ENCODE measurements at regions not wholly inside any gene's neighbourhood (a gene's known extent, or its start where the extent isn't known, plus 50 kb on each side); places are given as distances from the start of the nearest gene placed in this dataset.

GRCh38 chr14:45727133-45727532, 474.1 kb upstream of the MIS18BP1 start:
- H3K4me3 ChIP-seq (ENCODE audit: insufficient read depth, low read length, poor library complexity, severe bottlenecking), result no peak overlapping the region
- peak overlapping the region; percentile 19 for H2AFZ ChIP-seq (ENCODE audit: low read depth, low read length, severe bottlenecking)
- H3K9me2 ChIP-seq (replicated peaks; ENCODE audit: insufficient read depth, low read length), result no peaks in the 10 kb centered on the region
- no peaks in the 10 kb centered on the region for H3K9me3 ChIP-seq (ENCODE audit: insufficient read depth, low read length)
- H4K20me1 ChIP-seq (ENCODE audit: low read depth, low read length), result no peaks in the 10 kb centered on the region
- H3K36me3 ChIP-seq (ENCODE audit: low read length), result no peaks in the 10 kb centered on the region
- H3K9ac ChIP-seq (ENCODE audit: low read length), result no peak overlapping the region
- H3K79me2 ChIP-seq (ENCODE audit: insufficient read depth, low read length), result no peaks in the 10 kb centered on the region
- H3K27me3 ChIP-seq (ENCODE audit: low read length), result no peaks in the 10 kb centered on the region
- TF ChIP-seq EZH2phosphoT487 (conservative IDR thresholded peaks at IDR 0.05; ENCODE audit: low read length) (no peak), CTCF (IDR thresholded peaks at IDR 0.05; ENCODE audit: insufficient read depth, low read length, poor library complexity, severe bottlenecking) (no peak)
- H3F3A ChIP-seq (ENCODE audit: insufficient read depth), result no peaks in the 10 kb centered on the region
- H3K4me2 ChIP-seq (ENCODE audit: low read depth, low read length, poor library complexity, severe bottlenecking), result no peak overlapping the region
- H3K27ac ChIP-seq (ENCODE audit: low read depth, low read length), result no peak overlapping the region

GRCh38 chr14:45721472-45721871, 468.5 kb upstream of the MIS18BP1 start:
- Histone ChIP-seq H3K9ac (ENCODE audit: low read length) (no peak overlapping the region), H3K4me3 (ENCODE audit: insufficient read depth, low read length, poor library complexity, severe bottlenecking) (no peak overlapping the region), H3K27ac (ENCODE audit: low read depth, low read length) (no peak overlapping the region), H4K20me1 (ENCODE audit: low read depth, low read length) (no peaks in the 10 kb centered on the region), H3K79me2 (ENCODE audit: insufficient read depth, low read length) (no peaks in the 10 kb centered on the region), H3K9me3 (ENCODE audit: insufficient read depth, low read length) (no peaks in the 10 kb centered on the region), H3K9me2 (replicated peaks; ENCODE audit: insufficient read depth, low read length) (no peaks in the 10 kb centered on the region), H3K36me3 (ENCODE audit: low read length) (no peaks in the 10 kb centered on the region), H3K4me2 (ENCODE audit: low read depth, low read length, poor library complexity, severe bottlenecking) (no peak overlapping the region), H3F3A (ENCODE audit: insufficient read depth) (no peaks in the 10 kb centered on the region), H2AFZ (ENCODE audit: low read depth, low read length, severe bottlenecking) (no peak overlapping the region), H3K27me3 (ENCODE audit: low read length) (no peaks in the 10 kb centered on the region)
- no peak for TF ChIP-seq EZH2phosphoT487 (conservative IDR thresholded peaks at IDR 0.05; ENCODE audit: low read length)
- TF ChIP-seq CTCF (IDR thresholded peaks at IDR 0.05; ENCODE audit: insufficient read depth, low read length, poor library complexity, severe bottlenecking), result no peak

DNA sequence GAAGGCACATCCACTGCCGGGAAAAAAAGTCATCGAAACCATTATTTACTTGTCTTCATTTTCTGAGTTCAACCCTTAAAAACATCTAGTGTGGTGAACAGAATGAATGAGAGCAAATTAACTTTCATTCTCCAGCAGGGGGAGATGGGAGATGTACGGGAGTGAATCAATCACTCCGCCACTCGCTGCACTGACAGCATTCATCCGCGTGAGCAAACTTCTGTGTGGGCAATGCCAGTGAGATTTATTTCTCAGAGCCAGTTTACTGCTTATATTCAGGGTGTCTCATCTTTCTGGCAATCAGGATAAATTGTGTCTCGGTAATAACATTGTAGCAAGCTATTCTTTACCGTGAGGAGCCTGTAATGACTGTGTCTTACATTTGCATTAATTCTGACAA, 463.6 kb upstream of the MIS18BP1 start:
- H3K9me2 ChIP-seq (replicated peaks; ENCODE audit: insufficient read depth, low read length), result no peaks in the 10 kb centered on the region
- no peaks in the 10 kb centered on the region for H3K9me3 ChIP-seq (ENCODE audit: insufficient read depth, low read length)
- H3K27ac ChIP-seq (ENCODE audit: low read depth, low read length), result no peak overlapping the region
- H3K79me2 ChIP-seq (ENCODE audit: insufficient read depth, low read length), result no peaks in the 10 kb centered on the region
- H2AFZ ChIP-seq (ENCODE audit: low read depth, low read length, severe bottlenecking), result no peak overlapping the region
- TF ChIP-seq CTCF (IDR thresholded peaks at IDR 0.05; ENCODE audit: insufficient read depth, low read length, poor library complexity, severe bottlenecking) (peak; percentile 14), EZH2phosphoT487 (conservative IDR thresholded peaks at IDR 0.05; ENCODE audit: low read length) (no peak)
- no peak overlapping the region for H3K4me3 ChIP-seq (ENCODE audit: insufficient read depth, low read length, poor library complexity, severe bottlenecking)
- H3K27me3 ChIP-seq (ENCODE audit: low read length), result no peaks in the 10 kb centered on the region
- H3F3A ChIP-seq (ENCODE audit: insufficient read depth), result no peaks in the 10 kb centered on the region
- H3K36me3 ChIP-seq (ENCODE audit: low read length), result no peaks in the 10 kb centered on the region
- no peak overlapping the region for H3K9ac ChIP-seq (ENCODE audit: low read length)
- no peaks in the 10 kb centered on the region for H4K20me1 ChIP-seq (ENCODE audit: low read depth, low read length)
- no peak overlapping the region for H3K4me2 ChIP-seq (ENCODE audit: low read depth, low read length, poor library complexity, severe bottlenecking)
